Neural crest cell (in vitro differentiated cells): ENCODE measurements at regions not wholly inside any gene's neighbourhood (a gene's known extent, or its start where the extent isn't known, plus 50 kb on each side); places are given as distances from the start of the nearest gene placed in this dataset.
"Not testable (repeated sequence)": the region's sequence is repeated elsewhere in the genome, so short reads cannot be mapped to it uniquely, and the experiment has no call there.

ENCODE experiments used
- DNase-seq: peaks from one replicate; pipeline ENCODE4 v3.0.0; 2021; ENCODE audit warnings: low read depth, mixed read lengths, low spot score
- H3K27ac Mint-ChIP-seq: one replicate; pipeline ENCODE4 v1.8.0; 2021; ENCODE audit warnings: mild to moderate bottlenecking, mixed read lengths; ENCODE audit not compliant: unreplicated experiment
- H3K27me3 Mint-ChIP-seq: 2 replicates; pipeline ENCODE4 v1.8.0; 2021; ENCODE audit warnings: low read depth, mild to moderate bottlenecking, mixed read lengths
- H3K36me3 Mint-ChIP-seq: 2 replicates; pipeline ENCODE4 v1.8.0; 2021; ENCODE audit warnings: low read depth, mild to moderate bottlenecking, mixed read lengths
- H3K4me1 Mint-ChIP-seq: 2 replicates; pipeline ENCODE4 v1.8.0; 2021; ENCODE audit warnings: mixed read lengths
- H3K4me3 Mint-ChIP-seq: one replicate; pipeline ENCODE4 v1.8.0; 2021; ENCODE audit warnings: mild to moderate bottlenecking, mixed read lengths
- H3K9me3 Mint-ChIP-seq: 2 replicates; pipeline ENCODE4 v1.8.0; 2021; ENCODE audit warnings: mixed read lengths
- CTCF ChIP-seq: fragments of 200-600 bp; sonication (generic); conservative IDR thresholded peaks from 2 replicates; pipeline ENCODE4 v1.5.0; 2021; ENCODE audit warnings: antibody characterized with exemption, mild to moderate bottlenecking

GRCh38 chr9:21533597-21533996 lies 51.5 kb upstream of the IFNE start:
- no peak overlapping the region for H3K27ac Mint-ChIP-seq

GRCh38 chr9:21535396-21535795 lies 53.3 kb upstream of the IFNE start:
- TF ChIP-seq CTCF = no peak
- H3K27me3 Mint-ChIP-seq = no peaks in the 10 kb centered on the region
- H3K4me3 Mint-ChIP-seq = no peak overlapping the region
- H3K36me3 Mint-ChIP-seq = peaks cover 3% of the 10 kb centered on the region
- no peak for DNase-seq
- no peaks in the 10 kb centered on the region for H3K9me3 Mint-ChIP-seq
- H3K27ac Mint-ChIP-seq = no peak overlapping the region
- H3K4me1 Mint-ChIP-seq = no peaks in the 10 kb centered on the region

More at GRCh38 chr9:21533597-21533996, 51.5 kb upstream of the IFNE start:
- no peak for TF ChIP-seq CTCF
- H3K9me3 Mint-ChIP-seq = peaks cover 2% of the 10 kb centered on the region
- no peaks in the 10 kb centered on the region for H3K4me1 Mint-ChIP-seq
- no peaks in the 10 kb centered on the region for H3K27me3 Mint-ChIP-seq
- no peak for DNase-seq
- peaks cover 4% of the 10 kb centered on the region for H3K36me3 Mint-ChIP-seq
- no peak overlapping the region for H3K4me3 Mint-ChIP-seq

- Mint-ChIP-seq H3K4me3 (no peak overlapping the region), H3K36me3 (peaks cover 3% of the 10 kb centered on the region), H3K4me1 (no peaks in the 10 kb centered on the region), H3K9me3 (no peaks in the 10 kb centered on the region), H3K27me3 (no peaks in the 10 kb centered on the region), H3K27ac (no peak overlapping the region)
- TF ChIP-seq CTCF = no peak
- DNase-seq = no peak
Measured at GRCh38 chr9:21542787-21543186, 60.7 kb upstream of the IFNE start.

- H3K4me1 Mint-ChIP-seq = no peaks in the 10 kb centered on the region
- H3K27ac Mint-ChIP-seq = no peak overlapping the region
- H3K36me3 Mint-ChIP-seq = peaks cover 3% of the 10 kb centered on the region
- DNase-seq = no peak
- TF ChIP-seq CTCF = no peak
- no peaks in the 10 kb centered on the region for H3K27me3 Mint-ChIP-seq
- no peak overlapping the region for H3K4me3 Mint-ChIP-seq
- no peaks in the 10 kb centered on the region for H3K9me3 Mint-ChIP-seq
Measured at GRCh38 chr9:21543187-21543586, 61.1 kb upstream of the IFNE start.

GRCh38 chr9:21543816-21544215 lies 61.7 kb upstream of the IFNE start:
- not testable (repeated sequence) for H3K27me3 Mint-ChIP-seq, H3K4me3 Mint-ChIP-seq, DNase-seq, H3K27ac Mint-ChIP-seq, H3K4me1 Mint-ChIP-seq, H3K9me3 Mint-ChIP-seq, H3K36me3 Mint-ChIP-seq

- Mint-ChIP-seq H3K27ac (no peak overlapping the region), H3K36me3 (no peaks in the 10 kb centered on the region), H3K4me3 (no peak overlapping the region), H3K27me3 (no peaks in the 10 kb centered on the region), H3K9me3 (no peaks in the 10 kb centered on the region), H3K4me1 (peaks cover 5% of the 10 kb centered on the region)
- TF ChIP-seq CTCF = no peak
- no peak for DNase-seq
Measured at GRCh38 chr9:21546949-21547348, 64.8 kb upstream of the IFNE start.
